HEK293 (cell line): ENCODE measurements at regions not wholly inside any gene's neighbourhood (a gene's known extent, or its start where the extent isn't known, plus 50 kb on each side); places are given as distances from the start of the nearest gene placed in this dataset.
"Not testable (repeated sequence)": the region's sequence is repeated elsewhere in the genome, so short reads cannot be mapped to it uniquely, and the experiment has no call there.

ENCODE experiments used
- CTCF ChIA-PET: fragments of 350-600 bp; formaldehyde crosslinking; extraction: SDS; loops from one replicate; lab custom pipeline; 2021; ENCODE audit warnings: antibody characterized with exemption; lab: Yijun Ruan, JAX
- POLR2A ChIA-PET: fragments of 300-600 bp; formaldehyde crosslinking; extraction: SDS; loops from one replicate; lab custom pipeline; 2020; ENCODE audit warnings: antibody characterized with exemption, inconsistent platforms; lab: Yijun Ruan, JAX
- H3K27ac ChIP-seq: fragments of 200-500 bp; sonication (Bioruptor generic); 2 replicates; pipeline ENCODE4 v1.5.1; 2014; ENCODE audit warnings: low read depth, low read length, control low read depth, inconsistent platforms; ENCODE audit errors: extremely low read depth
- H3K36me3 ChIP-seq, 2 experiments: fragments of 200-500 bp in 1 of 2; sonication (Bioruptor generic) in 1 of 2; 1 replicate in 1 of 2; 2 replicates in 1 of 2; pipeline ENCODE4 v1.5.1; 2014 to 2017; ENCODE audit warnings: inconsistent platforms in 2 of 2, low read length in 2 of 2; ENCODE audit not compliant: control insufficient read depth in 2 of 2, insufficient read depth in 1 of 2
- H3K4me1 ChIP-seq: fragments of 200-500 bp; sonication (Bioruptor generic); 2 replicates; pipeline ENCODE4 v1.5.1; 2014; ENCODE audit warnings: mild to moderate bottlenecking, low read length, inconsistent platforms; ENCODE audit not compliant: control insufficient read depth, insufficient read depth
- H3K4me3 ChIP-seq: 2 replicates; pipeline ENCODE4 v1.5.1; 2011; ENCODE audit warnings: low read depth, mild to moderate bottlenecking, control low read depth, low read length, moderate library complexity
- H3K9me3 ChIP-seq: fragments of 200-500 bp; sonication (Bioruptor generic); 2 replicates; pipeline ENCODE4 v1.5.1; 2014; ENCODE audit warnings: low read depth, low read length, inconsistent platforms; ENCODE audit not compliant: control insufficient read depth, insufficient read depth
- BCL11A ChIP-seq: fragments of 450-650 bp; formaldehyde crosslinking; IDR thresholded peaks from 2 replicates; pipeline ENCODE4 v1.5.1; 2016; ENCODE audit warnings: low read depth, missing biosample characterization, missing genetic modification characterization
- GLI4 ChIP-seq: fragments of 450-650 bp; formaldehyde crosslinking; IDR thresholded peaks from 2 replicates; pipeline ENCODE4 v1.5.1; 2016; ENCODE audit warnings: missing biosample characterization, missing genetic modification characterization
- SCRT1 ChIP-seq: fragments of 450-650 bp; formaldehyde crosslinking; IDR thresholded peaks from 2 replicates; pipeline ENCODE4 v1.5.1; 2016; ENCODE audit warnings: missing biosample characterization, missing genetic modification characterization, borderline replicate concordance
- SETDB1 ChIP-seq: IDR thresholded peaks from one replicate; pipeline ENCODE4 v1.6.1; 2017; ENCODE audit warnings: mild to moderate bottlenecking, low read length, moderate library complexity, mixed read lengths; ENCODE audit not compliant: insufficient read length
- TRIM28 ChIP-seq: IDR thresholded peaks from 2 replicates; pipeline ENCODE4 v1.6.1; 2011; ENCODE audit warnings: low read length, control low read depth, borderline replicate concordance
- TSHZ1 ChIP-seq: fragments of 450-650 bp; formaldehyde crosslinking; IDR thresholded peaks from 2 replicates; pipeline ENCODE4 v1.5.1; 2016; ENCODE audit warnings: missing biosample characterization, missing genetic modification characterization, borderline replicate concordance
- ZBTB26 ChIP-seq: fragments of 450-650 bp; formaldehyde crosslinking; optimal IDR thresholded peaks from 2 replicates; pipeline ENCODE3; 2016; ENCODE audit warnings: missing biosample characterization, mild to moderate bottlenecking, missing genetic modification characterization
- ZBTB44 ChIP-seq: fragments of 450-650 bp; IDR thresholded peaks from 2 replicates; pipeline ENCODE4 v1.5.1; 2018; ENCODE audit warnings: missing biosample characterization, mild to moderate bottlenecking, missing genetic modification characterization
- ZBTB48 ChIP-seq: fragments of 450-650 bp; formaldehyde crosslinking; IDR thresholded peaks from 2 replicates; pipeline ENCODE4 v1.5.1; 2016; ENCODE audit warnings: missing biosample characterization, missing genetic modification characterization
- ZNF214 ChIP-seq: fragments of 450-650 bp; formaldehyde crosslinking; IDR thresholded peaks from 2 replicates; pipeline ENCODE4 v1.5.1; 2017; ENCODE audit warnings: missing biosample characterization, mild to moderate bottlenecking, missing genetic modification characterization, borderline replicate concordance
- ZNF362 ChIP-seq: fragments of 450-650 bp; formaldehyde crosslinking; IDR thresholded peaks from 2 replicates; pipeline ENCODE4 v1.5.1; 2016; ENCODE audit warnings: missing biosample characterization, missing genetic modification characterization
- ZNF514 ChIP-seq: fragments of 450-650 bp; formaldehyde crosslinking; IDR thresholded peaks from 2 replicates; pipeline ENCODE4 v1.5.1; 2016; ENCODE audit warnings: missing biosample characterization, missing genetic modification characterization
- ZNF555 ChIP-seq: fragments of 450-650 bp; formaldehyde crosslinking; conservative IDR thresholded peaks from 2 replicates; pipeline ENCODE4 v1.5.1; 2017; ENCODE audit warnings: missing biosample characterization, mild to moderate bottlenecking, missing genetic modification characterization, inconsistent platforms
- ZNF558 ChIP-seq: fragments of 450-650 bp; formaldehyde crosslinking; IDR thresholded peaks from 2 replicates; pipeline ENCODE4 v1.5.1; 2016; ENCODE audit warnings: missing biosample characterization, missing genetic modification characterization
- ZNF580 ChIP-seq: fragments of 450-650 bp; formaldehyde crosslinking; IDR thresholded peaks from 2 replicates; pipeline ENCODE4 v1.5.1; 2016; ENCODE audit warnings: missing biosample characterization, missing genetic modification characterization
- ZNF596 ChIP-seq: fragments of 450-650 bp; IDR thresholded peaks from 2 replicates; pipeline ENCODE4 v1.5.0; 2018; ENCODE audit warnings: missing biosample characterization, mild to moderate bottlenecking, missing genetic modification characterization, moderate library complexity
- ZNF610 ChIP-seq: fragments of 450-650 bp; formaldehyde crosslinking; IDR thresholded peaks from 2 replicates; pipeline ENCODE4 v1.5.1; 2016; ENCODE audit warnings: missing biosample characterization, missing genetic modification characterization, borderline replicate concordance
- ZNF629 ChIP-seq: fragments of 450-650 bp; formaldehyde crosslinking; IDR thresholded peaks from 2 replicates; pipeline ENCODE4 v1.5.1; 2017; ENCODE audit warnings: missing biosample characterization, missing genetic modification characterization
- ZNF76 ChIP-seq: fragments of 450-650 bp; formaldehyde crosslinking; IDR thresholded peaks from 2 replicates; pipeline ENCODE4; 2016; ENCODE audit warnings: low read depth, missing biosample characterization, missing genetic modification characterization, borderline replicate concordance
- ZNF777 ChIP-seq: fragments of 450-650 bp; formaldehyde crosslinking; IDR thresholded peaks from 2 replicates; pipeline ENCODE4 v1.5.1; 2017; ENCODE audit warnings: missing biosample characterization, missing genetic modification characterization, borderline replicate concordance
- ZNF837 ChIP-seq: fragments of 450-650 bp; formaldehyde crosslinking; IDR thresholded peaks from 2 replicates; pipeline ENCODE4 v1.5.1; 2016; ENCODE audit warnings: missing biosample characterization, missing genetic modification characterization

GRCh38 chr4:124828382-124828781 is 115.8 kb upstream of the ANKRD50 start (continued):
- TF ChIP-seq ZNF362 = no peak
- TF ChIP-seq BCL11A (tag by site-specific recombination) = no peak
- no peak for TF ChIP-seq ZNF629 (tag by site-specific recombination)
- TF ChIP-seq ZNF837 (tag by site-specific recombination) = no peak
- no peak for TF ChIP-seq ZNF76 (tag by site-specific recombination)
- TF ChIP-seq ZBTB26 (tag by site-specific recombination) = no peak

- Histone ChIP-seq H3K4me3 (no peak overlapping the region), H3K27ac (no peak overlapping the region), H3K36me3 (no peaks in the 10 kb centered on the region), H3K9me3 (no peaks in the 10 kb centered on the region), H3K4me1 (no peaks in the 10 kb centered on the region)
- ChIA-PET CTCF (interaction anchor here (0.7 kb wide), 1 partner anchor 49 kb away, joined by 3 read pairs; no protein-coding TSS in a partner anchor), POLR2A (no interaction called here)
- TF ChIP-seq ZNF514 (tag by site-specific recombination) (no peak), GLI4 (tag by site-specific recombination) (no peak)
These were observed 105.0 kb upstream of the ANKRD50 start for GRCh38 chr4:124817531-124817930.

GRCh38 chr4:124812203-124812602 is 99.7 kb upstream of the ANKRD50 start:
- H3K4me1 ChIP-seq, CTCF ChIA-PET, H3K4me3 ChIP-seq, H3K9me3 ChIP-seq, POLR2A ChIA-PET, H3K27ac ChIP-seq, H3K36me3 ChIP-seq: not testable (repeated sequence)
- TF ChIP-seq TRIM28 (peak; percentile 21; the same call in 1 of the 2 replicates), SETDB1 (peak; percentile 77)

GRCh38 chr4:124810827-124811226 is 98.3 kb upstream of the ANKRD50 start:
- no peak overlapping the region for H3K27ac ChIP-seq
- TF ChIP-seq TSHZ1 (no peak), ZNF777 (no peak), SCRT1 (tag by site-specific recombination) (no peak), TRIM28 (no peak), ZNF580 (no peak), ZNF555 (tag by site-specific recombination) (no peak), ZNF610 (no peak), ZNF596 (tag by site-specific recombination) (no peak), ZNF558 (tag by site-specific recombination) (no peak), ZBTB44 (tag by site-specific recombination) (no peak), ZBTB48 (no peak), ZNF214 (tag by site-specific recombination) (no peak)
- no peaks in the 10 kb centered on the region for H3K9me3 ChIP-seq
- POLR2A ChIA-PET = no interaction called here
- H3K4me3 ChIP-seq = no peak overlapping the region
- no peaks in the 10 kb centered on the region for H3K4me1 ChIP-seq
- H3K36me3 ChIP-seq = no peaks in the 10 kb centered on the region
- CTCF ChIA-PET = interaction anchor here (0.6 kb wide), 1 partner anchor 473 kb away, joined by 3 read pairs; no protein-coding TSS in a partner anchor
